IPS-20b (cell line): ENCODE measurements at regions not wholly inside any gene's neighbourhood (a gene's known extent, or its start where the extent isn't known, plus 50 kb on each side); places are given as distances from the start of the nearest gene placed in this dataset.
"Not testable (repeated sequence)": the region's sequence is repeated elsewhere in the genome, so short reads cannot be mapped to it uniquely, and the experiment has no call there.

ENCODE experiments used
- H3K27ac ChIP-seq: one replicate; pipeline ENCODE4 v1.5.1; 2013; ENCODE audit warnings: low read length
- H3K27me3 ChIP-seq: 2 replicates; pipeline ENCODE4 v1.6.1; 2013; ENCODE audit warnings: mild to moderate bottlenecking, low read length, inconsistent platforms; ENCODE audit not compliant: insufficient read depth
- H3K36me3 ChIP-seq: 2 replicates; pipeline ENCODE4 v1.6.1; 2013; ENCODE audit warnings: low read depth, mild to moderate bottlenecking, inconsistent platforms, low read length, moderate library complexity; ENCODE audit not compliant: insufficient read depth
- H3K4me1 ChIP-seq: 2 replicates; pipeline ENCODE4 v1.6.1; 2013; ENCODE audit warnings: mild to moderate bottlenecking, control low read depth, inconsistent platforms, low read length, moderate library complexity; ENCODE audit not compliant: insufficient read depth
- H3K4me3 ChIP-seq: 2 replicates; pipeline ENCODE4 v1.5.1; 2013; ENCODE audit warnings: mild to moderate bottlenecking, low read length, inconsistent platforms
- H3K9ac ChIP-seq: 2 replicates; pipeline ENCODE4 v1.6.1; 2013; ENCODE audit warnings: low read depth, mild to moderate bottlenecking, inconsistent platforms, low read length, moderate library complexity
- H3K9me3 ChIP-seq: 2 replicates; pipeline ENCODE4 v1.6.1; 2013; ENCODE audit warnings: mild to moderate bottlenecking, low read depth, low read length, inconsistent platforms; ENCODE audit not compliant: insufficient read depth

DNA sequence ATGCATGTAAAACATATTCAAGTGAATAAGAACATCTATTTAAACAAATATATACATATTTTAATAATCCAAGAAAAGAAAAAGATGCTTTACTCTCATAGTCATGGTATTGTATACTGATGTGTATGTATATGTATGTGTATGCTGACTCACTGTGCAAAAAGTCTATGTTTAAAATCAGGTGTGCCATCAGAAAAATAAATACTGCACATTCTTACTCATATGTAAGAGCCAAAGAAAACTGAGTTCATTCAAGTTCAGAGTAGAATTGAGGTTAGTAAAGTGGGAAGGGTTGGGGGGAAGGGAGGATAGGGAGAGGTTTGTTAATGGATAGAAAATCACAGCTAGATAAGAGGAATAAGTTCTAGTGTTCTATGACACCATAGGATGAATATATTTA lies 403.9 kb upstream of the SMIM31 start:
- no peak overlapping the region for H3K27ac ChIP-seq
- no peaks in the 10 kb centered on the region for H3K36me3 ChIP-seq
- no peaks in the 10 kb centered on the region for H3K27me3 ChIP-seq
- no peak overlapping the region for H3K9ac ChIP-seq
- H3K9me3 ChIP-seq: no peaks in the 10 kb centered on the region
- H3K4me3 ChIP-seq: no peak overlapping the region
- no peaks in the 10 kb centered on the region for H3K4me1 ChIP-seq

DNA sequence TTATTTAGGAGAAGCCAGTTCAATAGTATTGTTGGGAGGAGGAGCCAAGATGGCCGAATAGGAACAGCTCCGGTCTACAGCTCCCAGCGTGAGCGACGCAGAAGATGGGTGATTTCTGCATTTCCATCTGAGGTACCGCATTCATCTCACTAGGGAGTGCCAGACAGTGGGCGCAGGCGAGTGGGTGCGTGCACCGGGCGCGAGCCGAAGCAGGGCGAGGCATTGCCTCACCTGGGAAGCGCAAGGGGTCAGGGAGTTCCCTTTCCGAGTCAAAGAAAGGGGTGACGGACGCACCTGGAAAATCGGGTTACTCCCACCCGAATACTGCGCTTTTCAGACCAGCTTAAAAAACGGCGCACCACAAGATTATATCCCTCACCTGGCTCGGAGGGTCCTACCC lies 403.2 kb upstream of the SMIM31 start:
- H3K27ac ChIP-seq, H3K9ac ChIP-seq, H3K27me3 ChIP-seq, H3K36me3 ChIP-seq, H3K4me3 ChIP-seq, H3K9me3 ChIP-seq, H3K4me1 ChIP-seq: not testable (repeated sequence)

DNA sequence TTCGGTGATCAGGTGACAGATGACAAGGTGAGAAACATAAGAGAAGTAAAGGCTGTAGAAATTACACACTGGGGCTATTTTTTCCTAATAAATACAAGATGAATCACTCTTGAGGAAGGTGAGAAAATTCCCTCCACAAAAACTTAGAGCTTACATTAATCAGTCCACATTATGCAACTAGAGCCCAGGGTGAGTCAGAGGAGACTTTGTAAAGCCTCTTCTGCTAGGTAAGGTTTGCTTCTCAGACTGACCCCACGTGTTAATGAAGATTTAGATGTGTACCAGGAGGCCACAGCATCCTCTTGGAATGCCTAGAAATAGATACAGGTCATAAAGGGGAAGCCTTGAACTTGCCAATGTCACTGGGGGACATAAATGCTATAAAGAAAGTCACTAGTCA lies 396.0 kb upstream of the SMIM31 start:
- Histone ChIP-seq H3K27me3 (no peaks in the 10 kb centered on the region), H3K4me3 (no peak overlapping the region)

DNA sequence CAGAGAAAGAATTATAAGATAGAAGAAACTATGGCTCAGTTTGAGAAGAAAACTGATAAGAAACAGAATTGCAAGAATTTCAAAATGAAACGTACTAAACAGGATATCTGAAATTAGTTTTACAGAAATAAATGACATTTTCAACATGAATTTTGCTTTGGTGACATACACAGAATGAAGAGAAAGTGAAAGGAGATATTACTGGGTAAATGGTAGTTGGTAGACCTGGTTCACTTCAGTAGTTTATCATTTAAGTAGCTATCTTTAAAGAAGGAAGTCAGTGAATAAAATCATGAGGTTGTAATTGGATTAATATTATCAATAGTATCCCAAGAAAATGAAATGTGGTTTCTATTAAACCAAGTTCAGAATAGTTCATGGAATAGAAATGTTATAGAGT lies 395.5 kb upstream of the SMIM31 start:
- no peaks in the 10 kb centered on the region for H3K4me1 ChIP-seq
- H3K9me3 ChIP-seq: no peaks in the 10 kb centered on the region
- H3K4me3 ChIP-seq: no peak overlapping the region
- no peaks in the 10 kb centered on the region for H3K36me3 ChIP-seq
- H3K27ac ChIP-seq: no peak overlapping the region
- H3K27me3 ChIP-seq: no peaks in the 10 kb centered on the region
- no peak overlapping the region for H3K9ac ChIP-seq

More for the DNA sequence above, 396.0 kb upstream of the SMIM31 start:
- Histone ChIP-seq H3K36me3 (no peaks in the 10 kb centered on the region), H3K9ac (no peak overlapping the region), H3K9me3 (no peaks in the 10 kb centered on the region), H3K4me1 (no peaks in the 10 kb centered on the region), H3K27ac (no peak overlapping the region)

DNA sequence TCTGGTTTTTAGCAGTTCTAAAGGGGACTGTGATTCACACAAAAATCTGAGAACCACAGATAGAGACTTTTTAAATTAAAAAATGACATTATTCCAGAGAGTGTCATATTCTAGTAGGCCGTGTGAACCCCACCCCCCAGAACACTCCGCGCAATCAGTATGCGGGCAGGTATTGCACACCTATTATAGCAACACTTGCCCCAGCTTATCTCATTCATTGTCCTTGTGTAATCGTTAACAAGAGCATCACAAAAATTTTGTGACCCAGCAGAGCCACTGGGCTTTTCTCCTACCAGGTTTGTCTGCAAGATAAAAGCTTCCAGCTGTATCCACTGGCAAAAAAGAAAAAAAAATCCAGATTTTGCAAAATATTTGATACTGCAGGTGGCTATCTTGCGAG lies 394.1 kb upstream of the SMIM31 start:
- Histone ChIP-seq H3K9me3 (no peaks in the 10 kb centered on the region), H3K27me3 (no peaks in the 10 kb centered on the region), H3K4me1 (no peaks in the 10 kb centered on the region), H3K36me3 (no peaks in the 10 kb centered on the region), H3K4me3 (no peak overlapping the region), H3K27ac (no peak overlapping the region), H3K9ac (no peak overlapping the region)

DNA sequence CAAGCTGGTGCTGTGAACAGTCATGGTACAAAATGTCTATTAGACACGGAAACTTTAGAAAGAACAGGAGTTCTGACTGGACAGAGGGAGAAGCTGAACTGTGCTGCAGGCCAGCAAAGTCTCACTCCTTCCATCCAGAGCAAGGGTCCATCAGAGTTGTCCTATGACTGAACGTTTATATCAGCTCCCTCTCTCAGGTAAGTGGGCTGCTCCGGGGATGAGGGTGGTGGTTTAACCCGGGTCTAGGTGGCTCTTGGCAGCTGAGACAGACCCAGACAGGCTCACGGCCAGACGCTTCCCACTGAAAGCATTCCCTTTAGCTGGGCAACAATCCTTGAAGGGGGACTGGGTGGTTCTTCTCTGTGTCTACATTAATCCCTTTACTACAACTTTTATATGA lies 385.0 kb upstream of the SMIM31 start:
- Histone ChIP-seq H3K36me3 (no peaks in the 10 kb centered on the region), H3K9ac (no peak overlapping the region), H3K27me3 (no peaks in the 10 kb centered on the region), H3K27ac (no peak overlapping the region), H3K4me1 (no peaks in the 10 kb centered on the region), H3K4me3 (no peak overlapping the region), H3K9me3 (no peaks in the 10 kb centered on the region)

DNA sequence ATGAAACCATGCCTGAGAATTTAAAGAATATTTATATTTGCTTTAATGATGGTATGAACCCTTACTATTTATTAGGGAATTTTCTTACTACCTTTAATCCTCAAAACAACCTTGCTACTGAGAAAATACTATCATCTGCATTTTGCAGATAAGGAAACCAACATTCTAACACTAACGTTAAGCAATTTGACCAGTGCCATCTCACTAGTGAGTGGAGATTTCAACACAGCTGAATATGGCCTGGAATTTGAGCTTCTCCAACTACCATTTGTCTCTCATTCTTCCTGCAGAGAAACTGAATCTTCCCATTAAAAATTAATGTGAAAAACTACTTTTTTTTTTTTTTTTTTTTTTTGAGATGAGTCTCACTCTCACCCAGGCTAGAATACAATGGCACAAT lies 380.9 kb upstream of the SMIM31 start:
- no peaks in the 10 kb centered on the region for H3K36me3 ChIP-seq
- no peaks in the 10 kb centered on the region for H3K9me3 ChIP-seq
- no peak overlapping the region for H3K27ac ChIP-seq
- no peaks in the 10 kb centered on the region for H3K27me3 ChIP-seq
- H3K4me1 ChIP-seq: no peaks in the 10 kb centered on the region
- no peak overlapping the region for H3K4me3 ChIP-seq
- H3K9ac ChIP-seq: no peak overlapping the region

DNA sequence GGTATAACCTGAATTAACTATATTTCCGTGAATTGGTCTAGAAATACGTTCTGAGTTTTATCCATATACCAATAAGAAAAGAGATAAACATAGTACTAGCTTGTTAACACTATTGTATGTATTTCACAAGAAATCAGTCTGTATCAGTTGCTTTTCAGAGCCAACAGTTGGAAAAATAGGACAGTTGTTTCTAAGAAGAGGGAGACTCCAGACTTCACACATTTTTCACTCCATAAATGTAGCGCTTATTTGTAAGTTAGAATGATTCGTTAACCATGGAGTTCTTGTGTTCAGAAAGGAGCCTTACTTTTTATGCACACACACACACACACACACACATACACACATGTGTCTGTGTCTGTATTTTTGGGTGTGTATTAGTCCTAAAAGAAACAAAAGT lies 376.7 kb upstream of the SMIM31 start:
- Histone ChIP-seq H3K36me3 (no peaks in the 10 kb centered on the region), H3K9ac (no peak overlapping the region), H3K4me3 (no peak overlapping the region), H3K27me3 (peaks cover 16% of the 10 kb centered on the region), H3K27ac (no peak overlapping the region), H3K9me3 (no peaks in the 10 kb centered on the region), H3K4me1 (no peaks in the 10 kb centered on the region)

DNA sequence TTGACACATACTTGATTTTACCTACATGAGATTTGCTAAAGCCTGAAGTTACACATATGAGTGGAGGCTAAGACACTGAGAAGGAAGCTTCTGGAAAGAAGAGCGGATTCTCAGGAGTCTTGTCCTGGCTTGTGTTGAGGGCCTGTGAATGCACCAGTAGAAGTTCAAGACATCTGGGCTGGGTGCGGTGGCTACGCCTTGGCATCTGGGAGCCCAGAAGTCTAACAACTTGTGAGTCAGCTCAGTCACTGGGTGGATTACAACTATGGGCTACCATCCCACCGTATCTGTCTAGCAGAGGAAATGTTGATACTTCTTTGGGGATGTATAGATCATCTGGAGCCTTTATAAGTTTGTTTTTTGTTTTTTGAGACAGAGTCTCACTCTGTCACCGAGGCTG lies 375.6 kb upstream of the SMIM31 start:
- no peak overlapping the region for H3K9ac ChIP-seq
- H3K36me3 ChIP-seq: no peaks in the 10 kb centered on the region
- H3K4me1 ChIP-seq: peaks cover 4% of the 10 kb centered on the region; the same call in 1 of the 2 replicates
- H3K27ac ChIP-seq: no peak overlapping the region
- no peaks in the 10 kb centered on the region for H3K9me3 ChIP-seq
- H3K27me3 ChIP-seq: peaks cover 27% of the 10 kb centered on the region
- no peak overlapping the region for H3K4me3 ChIP-seq

DNA sequence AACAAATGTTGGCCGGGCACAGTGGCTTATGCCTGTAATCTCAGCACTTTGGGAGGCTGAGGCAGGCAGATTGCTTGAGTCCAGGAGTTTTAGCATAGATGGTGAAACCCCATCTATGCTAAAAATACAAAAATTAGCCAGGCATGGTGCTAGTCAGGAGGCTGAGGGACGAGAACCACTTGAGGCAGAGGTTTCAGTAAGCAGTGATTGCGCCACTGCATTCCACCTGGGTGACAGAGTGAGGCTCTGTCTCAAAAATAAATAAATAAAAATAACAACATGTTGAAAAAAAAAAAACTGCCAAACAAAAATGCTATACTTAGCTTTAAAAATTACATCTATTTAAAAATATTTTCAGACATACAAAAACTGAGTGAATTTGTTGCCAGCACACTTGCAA lies 374.2 kb upstream of the SMIM31 start:
- H3K9me3 ChIP-seq: no peaks in the 10 kb centered on the region
- peaks cover 4% of the 10 kb centered on the region; the same call in 1 of the 2 replicates for H3K4me1 ChIP-seq
- peaks cover 40% of the 10 kb centered on the region for H3K27me3 ChIP-seq
- H3K36me3 ChIP-seq: no peaks in the 10 kb centered on the region
- no peak overlapping the region for H3K27ac ChIP-seq
- H3K9ac ChIP-seq: no peak overlapping the region
- H3K4me3 ChIP-seq: no peak overlapping the region

DNA sequence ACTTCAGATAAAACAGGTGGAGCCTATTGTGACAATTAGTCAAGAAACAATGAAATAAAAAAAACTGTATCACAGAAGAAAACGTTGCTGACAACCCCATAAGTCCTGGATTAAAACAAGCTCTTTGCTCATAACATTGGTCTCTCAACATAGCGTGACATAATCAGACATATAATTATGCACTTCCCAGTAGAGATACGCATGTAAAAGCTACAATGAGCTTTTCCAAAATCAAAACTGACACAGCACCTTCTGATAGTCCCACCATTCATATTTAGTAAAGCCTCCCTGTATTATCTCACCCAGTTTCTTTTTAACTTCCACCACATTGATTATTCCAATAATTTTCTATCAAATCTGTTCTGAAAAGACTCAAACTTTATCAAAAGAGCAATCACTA lies 372.1 kb upstream of the SMIM31 start:
- Histone ChIP-seq H3K27ac (no peak overlapping the region), H3K4me1 (peaks cover 4% of the 10 kb centered on the region; the same call in 1 of the 2 replicates), H3K27me3 (peaks cover 50% of the 10 kb centered on the region), H3K9me3 (no peaks in the 10 kb centered on the region), H3K9ac (no peak overlapping the region), H3K4me3 (no peak overlapping the region), H3K36me3 (no peaks in the 10 kb centered on the region)

DNA sequence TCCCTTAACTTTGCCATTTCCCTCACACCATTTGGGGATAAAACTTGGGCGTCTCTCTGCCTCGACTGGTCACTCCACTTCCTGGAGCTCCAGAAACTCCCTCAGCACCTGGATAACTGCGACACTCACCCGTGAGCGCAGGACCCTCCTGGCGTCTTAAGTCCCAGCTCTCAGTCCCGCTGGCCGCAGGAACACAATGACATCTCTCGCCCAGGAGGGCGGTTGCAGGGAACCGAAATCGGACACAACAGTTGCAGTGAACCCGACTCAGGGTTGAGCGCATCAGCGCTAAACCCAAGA lies 370.9 kb upstream of the SMIM31 start:
- no peaks in the 10 kb centered on the region for H3K9me3 ChIP-seq
- H3K27ac ChIP-seq: no peak overlapping the region
- peak overlapping the region; percentile 76 for H3K4me3 ChIP-seq
- H3K9ac ChIP-seq: peak overlapping the region; percentile 40; the same call in 1 of the 2 replicates
- no peaks in the 10 kb centered on the region for H3K36me3 ChIP-seq
- peaks cover 4% of the 10 kb centered on the region; the same call in 1 of the 2 replicates for H3K4me1 ChIP-seq
- peaks cover 50% of the 10 kb centered on the region for H3K27me3 ChIP-seq
